Posterior vena cava (tissue), 2 donors: ENCODE measurements at regions not wholly inside any gene's neighbourhood (a gene's known extent, or its start where the extent isn't known, plus 50 kb on each side); places are given as distances from the start of the nearest gene placed in this dataset.
"Not testable (repeated sequence)": the region's sequence is repeated elsewhere in the genome, so short reads cannot be mapped to it uniquely, and the experiment has no call there.

Experiments used
- DNase-seq: peaks from one replicate; pipeline ENCODE4 v3.0.0-alpha.2; 2020; ENCODE audit warnings: low spot score
- intact Hi-C, 2 donors: fragments of 100-400 bp; cut with DNase I; formaldehyde crosslinking; loops; one replicate each; pipeline versions ENCODE4 v1.14.1 to v1.14.2; 2022 to 2023
- donor health status: DM: yes; HTN: yes; CAD: no.
- donor health status: DM: yes; HTN: yes; CAD: no.

GRCh38 chr12:23209793-23210192 lies 584.8 kb downstream of the ETNK1 start:
- intact Hi-C loops, result no loop called here
- no peak for DNase-seq

DNA sequence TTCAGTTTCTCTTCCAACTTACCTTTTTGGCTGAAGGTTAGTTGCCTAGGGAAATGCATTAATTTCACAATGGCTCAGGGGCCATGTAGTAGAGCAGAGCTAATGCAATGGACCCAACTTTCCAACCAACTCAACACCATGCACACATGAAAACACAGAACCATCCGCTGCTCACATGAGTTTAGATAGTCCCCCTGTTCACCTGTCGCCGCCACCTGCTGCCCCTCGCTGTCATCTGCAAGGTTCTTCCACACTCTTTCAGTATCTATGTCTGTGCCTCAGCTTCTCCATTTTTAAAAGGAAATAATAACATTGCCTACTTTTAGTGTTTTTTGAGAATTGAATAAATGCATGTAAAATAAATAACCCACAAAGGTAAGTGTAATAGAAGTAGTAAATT lies 585.6 kb downstream of the ETNK1 start:
- intact Hi-C loops, result no loop called here
- no peak for DNase-seq

- intact Hi-C loops, result no loop called here
- DNase-seq, result no peak
Measured at GRCh38 chr12:23211384-23212320, 586.7 kb downstream of the ETNK1 start.

DNA sequence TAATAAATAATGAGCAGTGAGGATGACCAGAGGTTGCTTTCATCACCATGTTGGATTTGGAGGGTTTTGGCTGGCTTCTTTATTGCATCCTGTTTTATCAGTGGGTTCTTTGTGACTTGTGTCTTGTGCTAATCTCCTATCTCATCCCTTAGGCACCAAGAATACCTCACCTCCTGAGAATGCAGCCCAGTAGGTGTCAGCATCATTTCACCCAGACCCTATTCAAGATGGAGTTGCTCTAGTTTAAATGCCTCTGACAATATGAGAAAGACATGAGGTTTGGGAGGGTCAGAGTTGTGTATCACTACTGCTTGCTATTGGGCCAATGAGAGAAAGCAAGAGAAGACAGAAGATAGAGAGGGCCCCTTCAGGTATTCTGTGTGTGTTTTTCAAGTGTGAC lies 592.2 kb downstream of the ETNK1 start:
- DNase-seq, result no peak
- intact Hi-C loops, result no loop called here

DNA sequence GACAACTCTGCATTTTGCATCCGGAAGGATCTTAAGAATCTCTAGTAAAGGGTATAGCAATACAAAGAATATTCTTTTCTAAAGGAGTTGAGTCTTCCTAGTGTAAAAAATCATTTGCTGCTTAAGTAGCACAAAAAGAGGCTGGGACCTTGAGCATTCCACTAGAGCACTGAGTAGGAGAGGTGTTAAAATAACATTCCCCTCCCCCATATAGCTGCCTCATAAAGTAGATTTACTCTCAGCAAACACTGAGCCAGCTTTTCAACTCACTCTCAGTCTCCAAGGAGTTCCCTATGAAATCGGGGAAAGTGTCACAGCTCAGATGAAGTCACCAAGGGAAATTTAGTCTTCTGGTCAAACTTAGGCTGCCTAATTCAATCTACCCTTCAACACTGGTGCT lies 592.7 kb downstream of the ETNK1 start:
- no peak for DNase-seq
- intact Hi-C loops, result no loop called here

GRCh38 chr12:23221066-23221465 lies 596.1 kb downstream of the ETNK1 start:
- DNase-seq, result no peak
- intact Hi-C loops, result no loop called here

- DNase-seq, result no peak
- intact Hi-C loops, result no loop called here
Measured at GRCh38 chr12:23221926-23222325, 597.0 kb downstream of the ETNK1 start.

DNA sequence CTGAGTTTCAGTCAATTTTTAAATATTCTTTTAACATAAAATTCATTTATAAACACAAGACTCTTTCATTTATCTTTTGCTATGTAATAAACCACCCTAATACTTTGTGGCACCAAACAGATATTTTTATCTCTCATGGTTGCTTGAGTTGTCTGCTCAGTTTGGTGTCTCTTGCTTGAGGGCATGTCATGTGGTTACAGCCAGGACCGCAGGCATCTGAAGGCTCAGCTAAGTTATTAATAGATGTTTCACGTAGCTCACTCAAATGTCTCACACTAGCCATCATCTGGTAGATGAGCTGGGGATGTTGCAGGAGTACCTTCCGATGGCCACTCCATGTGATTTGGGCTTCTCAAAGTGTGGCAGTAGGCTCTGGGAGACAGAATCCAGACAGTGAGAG lies 597.8 kb downstream of the ETNK1 start:
- intact Hi-C loops, result no loop called here
- DNase-seq, result no peak

- DNase-seq, result no peak
- intact Hi-C loops, result no loop called here
Measured at GRCh38 chr12:23228101-23228500, 603.1 kb downstream of the ETNK1 start.

DNA sequence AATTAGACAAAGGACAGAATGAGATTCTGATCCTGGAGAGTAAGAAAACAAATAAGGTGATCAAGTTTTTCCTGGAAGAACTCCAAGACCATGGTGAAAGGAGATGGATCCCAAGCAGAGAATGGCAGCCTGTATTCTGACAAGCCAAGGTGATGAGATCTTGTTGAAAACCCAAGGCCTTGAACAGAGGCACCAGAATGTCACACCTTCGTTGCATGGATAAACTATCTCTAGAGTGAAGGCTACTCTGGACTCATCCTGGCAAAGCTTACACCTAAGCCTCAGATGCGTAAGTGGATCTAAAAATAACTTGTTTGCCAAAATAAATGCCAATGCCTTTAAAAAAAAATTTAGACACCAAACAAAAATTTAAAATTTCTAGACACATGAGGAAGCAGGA lies 605.9 kb downstream of the ETNK1 start:
- intact Hi-C loops, result no loop called here
- no peak for DNase-seq

- intact Hi-C loops, result no loop called here
- DNase-seq, result no peak
Measured at GRCh38 chr12:23236066-23236780, 611.3 kb downstream of the ETNK1 start.

DNA sequence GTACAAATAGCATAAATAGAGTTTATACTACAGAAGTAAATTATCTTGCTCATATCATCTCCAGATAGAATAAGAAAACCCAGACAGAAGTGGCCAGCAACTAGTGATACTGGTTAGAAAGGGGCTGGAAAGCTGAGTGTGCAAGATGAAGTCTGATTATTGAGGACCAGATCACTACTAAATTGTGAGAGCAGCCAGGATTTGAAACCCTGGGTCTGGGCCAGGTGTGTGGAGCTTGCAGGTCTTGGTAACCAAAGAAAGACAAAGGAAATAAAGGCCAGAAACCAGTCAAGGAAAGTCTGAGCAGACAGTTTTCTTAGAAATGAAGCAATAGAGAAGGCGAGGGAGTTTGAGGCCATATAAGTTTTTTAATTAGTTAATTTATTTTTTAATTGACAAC lies 611.8 kb downstream of the ETNK1 start:
- intact Hi-C loops, result no loop called here
- no peak for DNase-seq

- intact Hi-C loops, result no loop called here
- no peak for DNase-seq
Measured at GRCh38 chr12:23238190-23238589, 613.2 kb downstream of the ETNK1 start.

DNA sequence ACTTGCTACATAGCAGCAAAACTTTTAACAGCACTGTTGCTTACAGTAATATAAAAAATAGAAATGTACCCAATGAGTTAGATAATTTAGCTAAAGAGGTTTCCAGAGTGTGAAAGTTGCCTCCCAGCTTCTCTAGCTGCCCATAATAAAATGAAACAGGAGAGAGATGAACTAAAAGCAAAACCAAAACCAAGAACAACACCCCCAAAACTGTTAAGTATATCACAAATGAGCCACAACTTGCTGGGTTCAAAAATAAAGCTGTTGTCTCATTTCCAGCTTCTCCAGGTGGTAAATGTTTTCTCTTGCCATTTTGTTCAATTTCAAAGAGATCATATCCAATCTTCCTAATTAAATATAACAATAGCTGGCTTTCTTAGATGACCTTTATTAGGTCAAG lies 614.0 kb downstream of the ETNK1 start:
- intact Hi-C loops, result no loop called here
- DNase-seq, result no peak

DNA sequence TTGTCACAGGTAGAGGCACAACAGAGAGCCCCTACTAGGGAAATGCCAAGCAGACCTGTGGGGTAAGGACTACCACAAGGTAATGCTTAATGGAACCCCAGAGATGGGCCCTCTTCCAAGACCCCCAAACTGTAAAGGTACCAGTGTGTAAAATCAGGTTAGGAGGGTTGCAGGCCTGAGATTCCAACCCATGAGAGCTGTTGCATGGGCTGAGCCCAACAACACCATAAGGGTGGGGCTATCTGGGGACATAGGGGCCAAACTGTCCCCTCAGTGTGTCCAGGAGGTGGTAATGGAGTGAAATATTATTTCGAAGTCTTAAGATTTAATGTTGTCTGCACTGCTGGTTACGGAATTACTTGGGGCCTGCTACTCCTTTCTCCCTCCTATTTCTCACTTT lies 620.2 kb downstream of the ETNK1 start:
- DNase-seq, result no peak
- intact Hi-C loops, result no loop called here

DNA sequence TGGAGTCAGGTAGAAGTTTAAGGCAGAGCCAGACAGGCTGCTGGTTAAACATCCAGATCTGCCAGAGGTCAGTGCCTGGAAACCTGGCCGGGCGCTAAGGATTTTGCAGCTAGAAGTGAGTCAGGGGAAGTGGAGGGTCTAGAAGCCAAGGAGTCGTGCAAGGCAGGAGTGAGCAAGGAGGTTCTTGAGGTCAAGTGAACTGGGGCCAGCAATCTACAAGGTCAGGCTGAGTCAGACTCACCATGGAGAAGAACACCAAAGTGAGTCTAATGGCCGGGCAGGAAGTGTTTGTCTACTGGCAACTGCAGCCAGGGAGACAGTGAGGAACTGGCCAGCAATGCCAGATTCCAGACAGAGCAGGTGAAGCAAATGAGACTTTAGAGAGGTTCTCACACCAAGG lies 628.2 kb downstream of the ETNK1 start:
- no peak for DNase-seq
- intact Hi-C loops, result no loop called here

DNA sequence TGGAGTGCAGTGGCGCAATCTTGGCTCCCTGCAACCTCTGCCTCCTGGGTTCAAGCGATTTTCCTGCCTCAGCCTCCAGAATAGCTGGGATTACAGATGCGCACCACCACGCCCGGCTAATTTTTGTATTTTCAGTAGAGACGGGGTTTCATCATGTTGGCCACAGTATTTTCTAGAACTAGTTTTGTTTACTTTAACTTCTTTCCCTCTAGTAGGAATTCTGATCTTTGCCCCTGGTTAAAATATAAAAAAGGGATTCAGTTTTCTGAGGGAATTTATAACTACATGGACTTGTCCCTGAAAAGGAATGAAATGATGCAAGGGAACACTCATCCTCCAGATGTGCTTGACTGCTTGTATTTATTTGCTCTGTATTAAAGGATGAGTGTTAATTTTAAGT lies 628.9 kb downstream of the ETNK1 start:
- intact Hi-C loops, DNase-seq: not testable (repeated sequence)

- no peak for DNase-seq
- intact Hi-C loops, result no loop called here
Measured at GRCh38 chr12:23259558-23259957, 634.6 kb downstream of the ETNK1 start.

DNA sequence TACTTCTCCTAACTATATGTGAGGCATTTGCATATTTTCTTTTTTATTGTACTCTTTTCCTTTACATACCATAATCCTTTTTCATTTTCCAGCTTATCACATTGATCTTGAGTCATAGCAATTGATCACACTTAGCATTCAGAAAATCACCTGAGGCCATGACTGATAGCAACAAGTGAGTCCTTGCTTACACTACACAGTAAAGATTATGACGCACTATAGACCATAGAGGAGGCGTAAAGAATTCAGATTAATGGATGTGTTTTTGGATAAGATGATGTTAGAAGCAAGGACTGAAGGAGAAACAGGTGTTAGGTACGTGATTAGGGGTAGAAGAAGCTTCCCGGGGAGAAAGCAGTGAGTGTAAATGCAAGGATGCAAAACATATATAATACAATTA lies 637.7 kb downstream of the ETNK1 start:
- DNase-seq, result no peak
- intact Hi-C loops, result no loop called here

DNA sequence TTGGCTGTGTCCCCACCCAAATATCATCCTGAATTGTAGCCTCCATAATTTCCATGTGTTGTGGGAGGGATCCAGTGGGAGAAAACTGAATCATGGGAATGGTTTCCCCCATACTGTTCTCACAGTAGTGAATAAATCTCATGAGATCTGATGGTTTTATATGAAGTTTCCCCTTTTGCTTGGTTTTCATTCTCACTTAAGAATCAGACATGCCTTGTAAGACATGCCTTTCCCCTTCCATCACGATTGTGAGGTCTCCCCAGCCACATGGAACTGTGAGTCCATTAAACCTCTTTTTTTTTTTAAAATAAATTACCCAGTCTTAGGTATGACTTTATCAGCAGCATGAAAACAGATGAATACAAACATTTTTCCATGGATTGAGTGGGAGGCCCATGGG lies 652.9 kb downstream of the ETNK1 start:
- intact Hi-C loops, result no loop called here
- no peak for DNase-seq

DNA sequence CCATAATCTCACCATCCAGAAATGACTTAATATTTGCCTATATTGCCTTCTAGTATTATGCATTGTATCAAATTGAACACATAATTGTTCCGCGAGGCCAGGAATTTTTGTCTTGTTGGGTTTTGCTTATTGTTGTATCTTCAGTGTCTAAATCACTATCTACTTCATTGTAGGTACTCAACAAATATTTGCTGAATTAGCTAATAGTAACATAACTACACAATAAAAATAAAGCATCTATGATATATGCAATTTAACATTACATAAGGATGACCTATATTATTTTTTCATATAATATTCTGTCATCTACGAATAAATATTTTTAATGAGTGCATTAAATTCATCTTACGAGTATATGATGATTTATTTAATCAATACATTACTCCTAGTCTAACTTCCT lies 656.3 kb downstream of the ETNK1 start:
- intact Hi-C loops, result no loop called here

More for the DNA sequence above, 656.3 kb downstream of the ETNK1 start:
- no peak for DNase-seq
